GM21390 (cell line): ENCODE measurements at regions not wholly inside any gene's neighbourhood (a gene's known extent, or its start where the extent isn't known, plus 50 kb on each side); places are given as distances from the start of the nearest gene placed in this dataset.

Source experiments
- ATAC-seq: cut with Tn5 transposase; IDR thresholded peaks from one replicate; pipeline ENCODE4 v1.9.1; 2021; ENCODE audit not compliant: unreplicated experiment

- ATAC-seq: no peak
Observed at GRCh38 chr1:14094611-14095400, 394.8 kb downstream of the PRDM2 start.

- ATAC-seq: no peak
Observed at GRCh38 chr1:14098294-14098913, 398.4 kb downstream of the PRDM2 start.

DNA sequence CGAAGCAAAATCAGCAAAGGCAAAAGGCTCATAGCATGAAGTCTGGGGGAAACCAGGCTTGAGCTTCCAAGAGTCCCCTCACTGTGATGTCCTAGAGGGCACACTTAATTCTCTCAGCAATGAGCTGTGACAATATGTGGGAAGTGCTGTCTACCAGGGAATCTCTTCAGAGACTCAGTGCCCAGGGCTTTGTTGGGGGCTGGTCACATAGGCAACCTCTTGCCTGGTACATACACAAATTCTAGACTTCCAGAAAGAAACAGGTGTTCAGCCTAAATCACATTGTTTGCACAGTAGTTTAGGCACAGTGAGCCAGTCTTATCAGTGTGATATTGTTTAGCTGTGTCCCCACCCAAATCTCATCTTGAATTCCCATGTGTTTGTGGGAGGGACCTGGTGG is 400.5 kb downstream of the PRDM2 start:
- ATAC-seq: no peak

GRCh38 chr1:14100919-14101318 is 400.9 kb downstream of the PRDM2 start:
- ATAC-seq: no peak

GRCh38 chr1:14102180-14102579 is 402.2 kb downstream of the PRDM2 start:
- ATAC-seq: no peak

GRCh38 chr1:14103878-14104430 is 404.0 kb downstream of the PRDM2 start:
- no peak for ATAC-seq

DNA sequence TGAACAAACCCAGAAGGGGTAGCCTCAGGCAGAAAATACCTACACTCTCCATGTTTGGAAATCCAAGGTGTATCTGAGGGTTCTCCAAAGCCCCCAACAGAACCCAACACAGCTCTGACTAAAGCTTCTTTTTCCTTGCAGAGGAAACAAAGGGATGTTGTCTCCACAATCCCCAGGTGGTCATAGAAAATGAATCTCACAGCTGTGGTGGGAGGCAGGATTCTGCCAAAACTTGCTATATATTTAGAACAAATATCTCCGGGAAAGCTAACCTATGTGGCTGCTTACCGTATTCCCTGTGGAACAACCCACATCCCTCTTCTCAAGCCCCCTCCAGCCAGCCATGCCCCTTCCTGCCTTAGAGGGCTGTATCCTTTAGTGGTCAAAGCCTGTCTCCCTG is 406.1 kb downstream of the PRDM2 start:
- ATAC-seq: no peak

GRCh38 chr1:14106679-14107313 is 406.8 kb downstream of the PRDM2 start:
- ATAC-seq: no peak

DNA sequence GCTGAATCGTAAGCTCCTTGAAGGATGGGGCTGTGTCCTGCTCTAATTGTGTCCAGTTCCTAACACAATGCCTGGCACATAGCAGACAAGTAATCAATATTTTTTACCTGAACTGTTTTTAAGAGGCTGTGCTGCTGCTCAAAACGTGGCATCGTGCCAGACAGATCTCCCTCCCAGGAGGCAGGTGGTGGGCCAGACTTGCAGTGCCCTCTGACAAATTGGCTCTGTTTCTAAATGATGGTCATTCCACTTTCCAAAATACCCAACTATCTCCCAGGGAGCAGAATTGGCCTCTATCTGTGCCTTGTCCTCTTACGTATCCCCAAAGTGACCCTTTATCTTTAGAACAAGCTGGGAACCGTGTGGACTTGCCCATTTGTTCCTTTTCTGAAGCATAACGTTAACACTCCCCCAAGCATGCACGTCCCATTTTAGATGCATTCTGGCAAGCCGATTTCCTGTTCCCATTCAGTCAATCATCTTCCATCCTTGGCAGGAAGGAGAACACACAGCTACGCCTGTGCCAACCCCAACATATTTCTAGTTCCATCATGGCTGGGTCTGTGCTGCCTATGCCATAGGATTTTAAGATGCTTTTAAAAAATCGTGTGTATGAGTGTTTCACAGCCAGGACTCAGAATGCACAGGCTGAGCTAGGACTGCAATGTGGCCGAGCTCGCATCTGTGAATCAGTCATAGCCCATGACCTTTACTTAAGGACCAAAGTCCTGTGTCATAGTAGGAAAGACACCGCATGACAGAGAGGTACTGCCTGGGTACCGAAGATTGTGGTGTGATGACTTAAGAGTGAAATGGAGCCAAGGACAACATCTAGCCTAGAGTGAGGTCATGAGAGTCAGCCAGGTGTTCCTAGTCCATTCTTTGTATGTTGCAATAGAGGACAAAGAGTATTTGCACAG is 408.6 kb downstream of the PRDM2 start:
- no peak for ATAC-seq

- ATAC-seq: no peak
Observed at GRCh38 chr1:14109276-14109635, 409.3 kb downstream of the PRDM2 start.

GRCh38 chr1:14110040-14110439 is 410.1 kb downstream of the PRDM2 start:
- ATAC-seq: no peak

DNA sequence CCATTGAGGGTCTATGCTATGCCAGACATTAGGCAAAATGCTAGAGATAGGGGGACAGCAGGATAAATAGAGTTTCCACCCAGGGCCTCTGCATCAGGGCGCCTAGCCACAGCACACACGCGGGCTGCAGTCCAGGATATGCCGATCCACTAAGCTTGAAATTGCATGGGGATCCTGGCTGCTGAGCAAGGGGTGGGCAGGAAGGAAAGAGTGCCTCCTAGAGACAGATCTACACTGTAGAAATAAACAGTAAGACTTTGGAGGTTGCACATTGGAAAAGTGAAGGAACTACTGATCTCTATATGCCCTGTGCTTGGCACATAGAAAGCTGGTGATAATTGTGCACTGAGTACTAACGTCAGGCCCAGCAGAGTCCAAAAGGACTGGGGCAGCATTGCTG is 411.1 kb downstream of the PRDM2 start:
- no peak for ATAC-seq

DNA sequence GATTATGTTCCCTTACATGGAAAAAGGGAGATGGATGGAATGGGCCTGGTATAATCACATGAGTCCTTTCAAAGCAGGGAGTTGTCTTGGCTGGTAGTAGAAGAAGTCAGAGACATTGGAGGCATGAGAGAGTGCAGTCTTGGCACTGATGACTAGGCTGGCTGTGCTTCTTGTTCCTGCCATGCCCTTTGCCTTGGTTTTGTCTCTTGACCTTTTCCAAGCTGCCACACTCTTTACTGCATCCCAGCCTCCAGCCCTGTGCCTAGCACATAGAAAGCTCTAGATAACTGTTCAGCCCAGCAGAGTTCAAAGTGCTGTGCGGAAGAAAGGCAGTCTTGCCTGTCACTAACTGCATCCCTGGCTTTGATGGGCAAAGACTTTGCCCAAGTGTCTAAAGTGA is 412.6 kb downstream of the PRDM2 start:
- ATAC-seq: no peak

DNA sequence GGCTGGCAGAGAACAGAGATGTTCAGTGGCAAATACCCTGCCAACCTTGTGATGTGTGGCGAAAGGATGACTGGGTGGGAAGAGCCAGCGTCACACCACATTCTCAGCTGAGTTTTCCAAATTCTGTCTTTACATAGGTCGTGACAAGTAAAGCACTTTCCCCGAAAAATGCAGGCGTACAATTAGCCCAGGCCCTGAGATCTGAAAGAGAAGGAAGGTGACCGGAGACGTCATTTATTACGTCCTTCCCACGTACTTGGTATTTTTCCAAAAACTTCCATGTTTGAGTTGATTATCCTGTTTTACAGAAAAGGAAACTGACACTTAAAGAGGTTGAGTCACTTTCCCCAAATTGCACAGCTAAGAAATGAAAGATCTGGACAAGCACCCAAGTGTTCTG is 413.3 kb downstream of the PRDM2 start:
- ATAC-seq: no peak

- ATAC-seq: no peak
Observed at GRCh38 chr1:14113841-14114567, 414.0 kb downstream of the PRDM2 start.

DNA sequence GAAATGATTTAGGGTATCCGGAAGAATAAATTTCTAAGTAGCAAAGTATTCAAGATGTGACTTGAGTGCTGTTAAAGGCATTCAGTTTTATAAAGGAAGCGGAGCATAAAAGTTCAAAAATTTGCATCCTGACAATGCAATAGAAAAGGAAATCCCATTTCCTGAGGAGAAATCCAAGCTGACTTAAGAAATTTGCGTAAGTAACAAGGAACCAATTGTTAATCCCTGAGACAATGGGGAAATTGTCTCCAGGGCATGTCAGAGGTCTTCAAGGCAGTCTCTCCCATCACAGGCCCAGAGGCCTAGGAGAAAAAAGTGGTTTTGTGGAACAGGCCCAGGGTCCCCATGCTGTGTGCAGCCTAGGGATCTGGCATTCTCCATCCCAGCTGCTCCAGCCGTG is 416.0 kb downstream of the PRDM2 start:
- ATAC-seq: no peak

GRCh38 chr1:14117700-14118099 is 417.7 kb downstream of the PRDM2 start:
- ATAC-seq: no peak

DNA sequence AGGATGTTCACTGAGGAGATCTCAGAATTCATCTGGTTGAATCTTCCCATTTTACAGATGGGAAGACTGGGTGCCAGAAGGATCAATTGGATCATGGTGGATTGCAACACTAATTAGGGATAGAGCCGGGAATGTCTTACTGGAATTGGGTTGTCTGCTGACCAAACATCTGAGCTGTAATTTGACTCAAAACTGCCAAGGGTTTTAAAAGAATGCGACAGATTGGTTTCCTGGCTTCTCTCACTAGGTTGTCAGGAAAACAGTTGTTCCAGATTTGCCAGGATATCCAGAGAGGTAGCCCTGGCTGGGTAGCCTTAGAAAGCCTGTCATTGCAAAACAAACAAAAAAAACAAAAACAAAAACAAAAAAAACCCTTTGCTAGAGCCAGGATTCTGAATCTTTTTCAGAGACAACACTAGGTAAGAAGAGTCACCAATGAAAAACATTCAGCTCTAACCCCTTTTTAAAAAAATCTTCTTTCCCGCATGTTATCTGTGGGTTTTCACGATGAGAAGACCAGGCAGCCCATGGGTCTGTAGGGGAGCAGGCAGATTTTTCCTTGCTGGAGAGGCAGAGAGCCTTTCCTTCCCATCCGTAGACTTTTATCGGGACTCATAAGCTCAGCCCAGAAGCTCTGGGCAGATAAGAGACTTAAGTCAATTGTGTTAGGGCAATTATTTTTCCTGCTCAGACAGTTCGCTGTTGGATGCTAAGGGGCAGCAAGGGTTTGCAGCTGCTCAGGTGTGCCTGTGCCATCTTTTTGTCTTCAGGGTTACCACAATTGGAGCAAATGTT is 418.9 kb downstream of the PRDM2 start:
- no peak for ATAC-seq

GRCh38 chr1:14120895-14121294 is 420.9 kb downstream of the PRDM2 start:
- no peak for ATAC-seq

DNA sequence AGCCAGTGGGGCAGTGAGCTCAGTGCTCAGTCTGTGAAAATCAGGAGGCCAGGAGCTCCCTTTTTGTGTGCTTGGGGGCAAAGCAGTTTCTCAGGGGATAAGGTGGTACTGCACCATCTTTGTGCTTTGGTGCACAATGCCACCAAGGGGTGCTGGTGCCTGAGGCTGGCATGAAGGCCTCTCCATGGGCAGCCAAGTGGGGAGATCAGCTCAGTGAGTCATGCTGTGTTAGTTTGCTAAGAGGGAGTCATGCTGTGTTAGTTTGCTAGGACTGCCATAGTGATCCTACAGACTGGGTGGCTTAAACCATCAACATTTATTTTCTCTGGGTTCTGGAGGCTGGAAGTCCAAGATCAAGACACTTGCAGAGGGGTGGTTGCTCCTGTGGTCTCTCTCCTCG is 428.1 kb downstream of the PRDM2 start:
- no peak for ATAC-seq
